HEK293 (cell line): ENCODE measurements at regions not wholly inside any gene's neighbourhood (a gene's known extent, or its start where the extent isn't known, plus 50 kb on each side); places are given as distances from the start of the nearest gene placed in this dataset.

Experiments
- CTCF ChIP-seq: fragments of 450-650 bp; formaldehyde crosslinking; IDR thresholded peaks from 2 replicates; pipeline ENCODE4 v1.5.1; 2016; ENCODE audit warnings: missing biosample characterization, missing genetic modification characterization
- GLI4 ChIP-seq: fragments of 450-650 bp; formaldehyde crosslinking; IDR thresholded peaks from 2 replicates; pipeline ENCODE4 v1.5.1; 2016; ENCODE audit warnings: missing biosample characterization, missing genetic modification characterization
- HOXD13 ChIP-seq: sonication (generic); formaldehyde crosslinking; IDR thresholded peaks from 2 replicates; pipeline ENCODE4 v1.8.0; 2022; ENCODE audit warnings: missing genetic modification reagents, borderline replicate concordance
- REST ChIP-seq: fragments of 450-650 bp; formaldehyde crosslinking; IDR thresholded peaks from 2 replicates; pipeline ENCODE4 v1.5.1; 2016; ENCODE audit warnings: missing biosample characterization, missing genetic modification characterization
- SALL2 ChIP-seq: fragments of 450-650 bp; formaldehyde crosslinking; IDR thresholded peaks from 2 replicates; pipeline ENCODE4 v1.5.0; 2017; ENCODE audit warnings: missing biosample characterization, mild to moderate bottlenecking, missing genetic modification characterization, borderline replicate concordance
- ZNF114 ChIP-seq: fragments of 450-650 bp; formaldehyde crosslinking; IDR thresholded peaks from 2 replicates; pipeline ENCODE4 v1.5.0; 2017; ENCODE audit warnings: missing biosample characterization, missing genetic modification characterization
- TF ChIP-seq, protein P1 (sequence below): fragments of 450-650 bp; formaldehyde crosslinking; IDR thresholded peaks from 2 replicates; pipeline ENCODE4 v1.5.1; 2016; ENCODE audit warnings: missing biosample characterization, missing genetic modification characterization, low read depth
- TF ChIP-seq, protein P2 (sequence below): fragments of 450-650 bp; formaldehyde crosslinking; IDR thresholded peaks from 2 replicates; pipeline ENCODE4 v1.5.1; 2016; ENCODE audit warnings: missing biosample characterization, missing genetic modification characterization, low read depth
- TF ChIP-seq, protein P3 (sequence below): fragments of 450-650 bp; formaldehyde crosslinking; IDR thresholded peaks from 2 replicates; pipeline ENCODE4 v1.5.1; 2016; ENCODE audit warnings: missing biosample characterization, missing genetic modification characterization
- TF ChIP-seq, protein P4 (sequence below): fragments of 450-650 bp; formaldehyde crosslinking; IDR thresholded peaks from 2 replicates; pipeline ENCODE4 v1.5.1; 2016; ENCODE audit warnings: missing biosample characterization, missing genetic modification characterization

DNA sequence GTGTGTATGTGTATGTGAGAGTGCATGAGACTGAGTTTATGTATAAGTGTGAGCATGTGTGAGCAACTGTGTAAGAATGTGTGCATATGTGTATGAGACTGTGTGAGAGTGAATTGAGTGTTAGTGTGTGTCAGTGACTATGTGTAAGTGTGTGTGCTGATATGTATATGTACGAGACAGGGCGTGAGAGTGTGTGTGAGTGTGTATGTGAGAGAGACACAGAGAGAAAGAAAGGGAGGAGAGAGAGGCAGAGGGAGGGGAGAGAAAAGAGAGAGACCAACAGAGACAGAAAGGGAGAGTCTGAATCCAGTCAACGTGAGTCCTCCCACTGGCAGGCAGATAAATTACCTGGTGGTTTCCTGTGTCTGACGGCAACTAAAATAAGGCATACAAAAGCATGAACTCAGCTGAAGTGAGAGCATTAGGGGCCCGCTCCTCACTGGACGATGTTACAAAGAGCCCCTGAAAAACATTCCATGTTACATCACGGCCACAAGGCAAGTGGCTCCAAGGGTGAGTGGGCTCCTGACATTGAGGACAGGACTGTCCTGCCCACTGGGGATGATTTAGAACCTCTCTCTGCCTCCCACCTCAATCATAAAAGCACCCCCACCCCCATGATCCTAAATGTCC lies 66.6 kb upstream of the TIAM1 start:
- TF ChIP-seq REST (tag by site-specific recombination): no peak
- TF ChIP-seq, protein P1, sequence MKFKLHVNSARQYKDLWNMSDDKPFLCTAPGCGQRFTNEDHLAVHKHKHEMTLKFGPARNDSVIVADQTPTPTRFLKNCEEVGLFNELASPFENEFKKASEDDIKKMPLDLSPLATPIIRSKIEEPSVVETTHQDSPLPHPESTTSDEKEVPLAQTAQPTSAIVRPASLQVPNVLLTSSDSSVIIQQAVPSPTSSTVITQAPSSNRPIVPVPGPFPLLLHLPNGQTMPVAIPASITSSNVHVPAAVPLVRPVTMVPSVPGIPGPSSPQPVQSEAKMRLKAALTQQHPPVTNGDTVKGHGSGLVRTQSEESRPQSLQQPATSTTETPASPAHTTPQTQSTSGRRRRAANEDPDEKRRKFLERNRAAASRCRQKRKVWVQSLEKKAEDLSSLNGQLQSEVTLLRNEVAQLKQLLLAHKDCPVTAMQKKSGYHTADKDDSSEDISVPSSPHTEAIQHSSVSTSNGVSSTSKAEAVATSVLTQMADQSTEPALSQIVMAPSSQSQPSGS (tag by site-specific recombination): no peak
- TF ChIP-seq, protein P2, sequence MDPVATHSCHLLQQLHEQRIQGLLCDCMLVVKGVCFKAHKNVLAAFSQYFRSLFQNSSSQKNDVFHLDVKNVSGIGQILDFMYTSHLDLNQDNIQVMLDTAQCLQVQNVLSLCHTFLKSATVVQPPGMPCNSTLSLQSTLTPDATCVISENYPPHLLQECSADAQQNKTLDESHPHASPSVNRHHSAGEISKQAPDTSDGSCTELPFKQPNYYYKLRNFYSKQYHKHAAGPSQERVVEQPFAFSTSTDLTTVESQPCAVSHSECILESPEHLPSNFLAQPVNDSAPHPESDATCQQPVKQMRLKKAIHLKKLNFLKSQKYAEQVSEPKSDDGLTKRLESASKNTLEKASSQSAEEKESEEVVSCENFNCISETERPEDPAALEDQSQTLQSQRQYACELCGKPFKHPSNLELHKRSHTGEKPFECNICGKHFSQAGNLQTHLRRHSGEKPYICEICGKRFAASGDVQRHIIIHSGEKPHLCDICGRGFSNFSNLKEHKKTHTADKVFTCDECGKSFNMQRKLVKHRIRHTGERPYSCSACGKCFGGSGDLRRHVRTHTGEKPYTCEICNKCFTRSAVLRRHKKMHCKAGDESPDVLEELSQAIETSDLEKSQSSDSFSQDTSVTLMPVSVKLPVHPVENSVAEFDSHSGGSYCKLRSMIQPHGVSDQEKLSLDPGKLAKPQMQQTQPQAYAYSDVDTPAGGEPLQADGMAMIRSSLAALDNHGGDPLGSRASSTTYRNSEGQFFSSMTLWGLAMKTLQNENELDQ (tag by site-specific recombination): no peak
- no peak for TF ChIP-seq CTCF (tag by site-specific recombination)
- TF ChIP-seq, protein P3, sequence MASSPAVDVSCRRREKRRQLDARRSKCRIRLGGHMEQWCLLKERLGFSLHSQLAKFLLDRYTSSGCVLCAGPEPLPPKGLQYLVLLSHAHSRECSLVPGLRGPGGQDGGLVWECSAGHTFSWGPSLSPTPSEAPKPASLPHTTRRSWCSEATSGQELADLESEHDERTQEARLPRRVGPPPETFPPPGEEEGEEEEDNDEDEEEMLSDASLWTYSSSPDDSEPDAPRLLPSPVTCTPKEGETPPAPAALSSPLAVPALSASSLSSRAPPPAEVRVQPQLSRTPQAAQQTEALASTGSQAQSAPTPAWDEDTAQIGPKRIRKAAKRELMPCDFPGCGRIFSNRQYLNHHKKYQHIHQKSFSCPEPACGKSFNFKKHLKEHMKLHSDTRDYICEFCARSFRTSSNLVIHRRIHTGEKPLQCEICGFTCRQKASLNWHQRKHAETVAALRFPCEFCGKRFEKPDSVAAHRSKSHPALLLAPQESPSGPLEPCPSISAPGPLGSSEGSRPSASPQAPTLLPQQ (tag by site-specific recombination): no peak
- TF ChIP-seq GLI4 (tag by site-specific recombination): no peak
- no peak for TF ChIP-seq HOXD13
- no peak for TF ChIP-seq ZNF114 (tag by site-specific recombination)
- no peak for TF ChIP-seq SALL2 (tag by site-specific recombination)
- TF ChIP-seq, protein P4, sequence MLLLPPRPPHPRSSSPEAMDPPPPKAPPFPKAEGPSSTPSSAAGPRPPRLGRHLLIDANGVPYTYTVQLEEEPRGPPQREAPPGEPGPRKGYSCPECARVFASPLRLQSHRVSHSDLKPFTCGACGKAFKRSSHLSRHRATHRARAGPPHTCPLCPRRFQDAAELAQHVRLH (tag by site-specific recombination): no peak
